Activated CD8-positive, alpha-beta memory T cell treated with anti-CD3 and anti-CD28 coated beads for 36 hours (primary cell): ENCODE measurements at regions not wholly inside any gene's neighbourhood (a gene's known extent, or its start where the extent isn't known, plus 50 kb on each side); places are given as distances from the start of the nearest gene placed in this dataset.

Source experiments
- CTCF ChIA-PET: fragments of 350-600 bp; sonication (Branson Sonifier 250); formaldehyde crosslinking; loops from one replicate; lab custom pipeline; 2021; ENCODE audit warnings: antibody characterized with exemption; lab: Charles Lee
- POLR2A ChIA-PET: fragments of 350-600 bp; sonication (Branson Sonifier 250); formaldehyde crosslinking; loops from one replicate; lab custom pipeline; 2021; ENCODE audit warnings: antibody characterized with exemption; lab: Charles Lee

DNA sequence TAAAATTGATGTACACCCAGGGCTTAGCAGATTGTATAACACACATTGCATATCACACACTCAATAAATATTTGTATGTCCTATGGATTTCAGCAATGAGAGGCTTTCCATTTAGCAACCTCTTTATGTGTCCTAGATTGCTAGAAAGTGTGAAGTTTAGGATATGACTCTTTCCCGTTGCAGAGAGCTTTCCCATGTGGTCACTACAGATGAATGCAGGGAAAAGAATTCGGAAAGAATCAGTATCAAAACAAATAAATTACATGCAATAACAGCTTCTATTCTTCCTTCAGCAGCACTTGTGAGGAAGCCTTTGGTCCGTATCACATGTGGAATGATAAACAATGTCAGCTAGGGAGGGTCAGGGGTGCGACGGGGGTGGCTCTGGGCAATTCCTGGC, 870.1 kb downstream of the C6orf118 start:
- ChIA-PET CTCF (no interaction called here), POLR2A (no interaction called here)

GRCh38 chr6:164436976-164437375, 872.4 kb downstream of the C6orf118 start:
- CTCF ChIA-PET = no interaction called here
- POLR2A ChIA-PET = no interaction called here

GRCh38 chr6:164427728-164428402, 881.5 kb downstream of the C6orf118 start:
- POLR2A ChIA-PET = no interaction called here
- CTCF ChIA-PET = no interaction called here

- ChIA-PET CTCF (no interaction called here), POLR2A (no interaction called here)
These were observed 884.9 kb downstream of the C6orf118 start for GRCh38 chr6:164424489-164424888.

- ChIA-PET POLR2A (no interaction called here), CTCF (no interaction called here)
These were observed 890.3 kb downstream of the C6orf118 start for GRCh38 chr6:164419099-164419498.

DNA sequence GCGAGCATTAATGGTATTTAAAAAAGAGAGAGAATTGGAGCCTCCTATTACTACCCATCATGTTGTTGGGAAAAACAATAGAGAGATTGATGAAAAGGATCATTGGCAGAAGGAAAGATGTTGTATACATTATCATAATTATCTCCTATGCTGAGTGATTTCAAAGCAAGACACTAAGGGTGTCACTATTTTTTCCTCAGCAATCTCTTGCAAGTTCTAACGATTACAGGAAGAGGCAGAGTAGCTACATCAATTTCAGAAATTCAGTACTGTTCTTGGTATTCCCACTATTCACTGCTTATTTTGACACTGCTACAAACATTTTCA, 891.2 kb downstream of the C6orf118 start:
- ChIA-PET POLR2A (no interaction called here), CTCF (no interaction called here)

GRCh38 chr6:164417537-164418261, 891.7 kb downstream of the C6orf118 start:
- CTCF ChIA-PET = no interaction called here
- POLR2A ChIA-PET = no interaction called here

DNA sequence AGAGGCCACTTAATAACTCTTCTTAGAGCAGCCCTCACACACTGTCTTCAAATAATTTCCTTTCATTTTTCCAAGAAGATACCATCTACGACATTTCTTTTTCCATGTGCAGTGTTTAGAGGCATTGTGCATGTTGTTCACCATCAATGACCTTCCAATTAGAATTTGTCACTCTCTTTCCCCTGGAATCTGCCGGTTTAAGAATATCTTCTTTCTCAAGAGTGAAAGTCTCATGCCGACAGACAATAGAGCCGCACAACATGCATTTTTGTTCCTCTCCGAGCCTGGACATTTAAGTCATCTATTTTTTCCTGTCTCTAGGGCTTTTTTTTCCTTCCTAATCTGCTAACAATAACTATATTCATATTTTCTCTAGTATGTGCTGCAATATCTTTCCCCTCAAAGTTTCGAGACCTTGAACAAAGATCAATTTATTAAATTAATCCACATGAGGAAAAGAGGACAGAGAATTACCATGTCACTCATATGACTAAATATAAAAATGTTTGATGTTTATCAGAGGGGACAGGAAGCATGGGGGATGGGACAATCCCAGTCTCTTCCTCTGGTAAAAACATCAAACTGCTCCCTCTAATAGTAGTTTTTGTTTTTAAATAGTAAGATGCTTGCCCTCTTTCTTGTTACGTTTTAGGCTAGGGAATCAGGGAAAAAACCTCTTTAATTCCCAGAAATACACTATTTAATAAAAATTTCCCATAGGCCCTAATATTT, 893.4 kb downstream of the C6orf118 start:
- ChIA-PET CTCF (no interaction called here), POLR2A (no interaction called here)

GRCh38 chr6:164414695-164415094, 894.7 kb downstream of the C6orf118 start:
- ChIA-PET CTCF (no interaction called here), POLR2A (no interaction called here)

- ChIA-PET CTCF (no interaction called here), POLR2A (no interaction called here)
These were observed 896.8 kb downstream of the C6orf118 start for GRCh38 chr6:164412566-164412965.

DNA sequence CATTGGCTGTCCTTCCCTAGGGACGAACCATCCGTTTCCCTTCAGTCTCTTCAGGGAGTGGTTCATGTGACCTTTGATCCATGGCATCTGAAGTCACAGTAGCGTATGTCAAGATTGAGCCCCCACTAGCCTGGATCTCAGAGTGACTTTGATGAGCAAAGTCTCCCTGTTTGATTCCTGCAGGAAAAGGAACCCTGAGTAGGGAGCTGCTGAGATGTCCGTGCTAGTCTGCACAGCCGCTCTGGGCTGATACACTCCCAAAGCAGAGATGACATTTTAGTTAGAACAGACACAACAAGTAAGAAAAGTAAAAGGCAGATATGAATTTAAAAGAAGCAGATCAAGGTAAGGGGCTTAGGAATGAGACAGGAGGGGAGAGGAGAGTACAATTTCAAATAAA, 899.4 kb downstream of the C6orf118 start:
- ChIA-PET POLR2A (no interaction called here), CTCF (no interaction called here)

DNA sequence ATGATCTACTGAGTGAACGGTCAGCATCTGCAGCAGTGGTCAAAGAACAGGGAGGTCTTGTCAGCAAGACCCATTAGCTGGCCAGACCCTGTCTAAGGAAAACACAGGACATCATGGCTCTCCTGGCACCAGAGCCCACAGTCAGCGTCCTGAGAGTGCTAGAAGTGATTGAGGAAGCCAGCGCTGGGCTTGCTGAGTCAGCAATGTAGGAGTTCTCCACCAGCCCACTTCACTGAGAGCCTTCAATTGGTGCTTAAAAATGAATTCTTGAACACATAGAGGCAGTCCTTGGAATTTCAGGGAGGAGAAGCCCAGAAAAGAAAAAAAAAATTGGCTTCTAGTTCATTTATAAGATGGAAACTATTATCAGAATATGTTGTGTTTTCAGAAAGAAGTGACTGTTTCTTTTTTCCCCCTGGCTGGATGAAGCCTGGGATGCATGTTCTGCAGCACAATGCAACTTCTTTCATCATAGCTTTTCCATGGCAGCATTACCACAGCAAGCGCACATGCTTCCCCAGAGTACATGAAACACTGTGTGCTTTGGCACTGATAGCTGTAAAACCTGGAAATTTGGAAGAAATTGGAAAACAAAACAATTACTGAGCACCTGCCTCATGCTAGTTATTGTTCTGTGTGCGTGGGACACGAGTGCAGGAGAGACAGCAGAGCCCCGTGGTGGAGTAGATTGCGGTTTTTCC, 899.9 kb downstream of the C6orf118 start:
- ChIA-PET POLR2A (no interaction called here), CTCF (no interaction called here)

DNA sequence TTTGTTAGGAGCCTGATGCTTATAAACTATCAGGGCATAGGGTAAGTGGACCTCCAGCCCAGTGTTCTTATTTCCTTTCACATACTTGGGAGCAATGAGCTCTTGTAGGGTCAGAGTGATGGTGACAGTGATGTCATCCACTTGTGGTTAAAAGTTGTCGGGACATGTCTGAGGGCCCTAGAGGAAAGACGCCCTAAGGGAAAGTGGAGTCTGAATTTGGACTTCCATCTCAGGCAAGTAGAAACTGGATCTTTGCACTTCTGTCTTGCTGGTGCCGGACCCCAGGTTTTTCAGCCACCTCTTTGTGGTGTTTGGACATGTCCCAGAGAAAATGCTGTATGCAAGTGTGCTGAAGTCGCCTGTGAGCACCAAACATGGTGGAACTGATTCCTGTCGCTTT, 900.5 kb downstream of the C6orf118 start:
- CTCF ChIA-PET = no interaction called here
- POLR2A ChIA-PET = no interaction called here

DNA sequence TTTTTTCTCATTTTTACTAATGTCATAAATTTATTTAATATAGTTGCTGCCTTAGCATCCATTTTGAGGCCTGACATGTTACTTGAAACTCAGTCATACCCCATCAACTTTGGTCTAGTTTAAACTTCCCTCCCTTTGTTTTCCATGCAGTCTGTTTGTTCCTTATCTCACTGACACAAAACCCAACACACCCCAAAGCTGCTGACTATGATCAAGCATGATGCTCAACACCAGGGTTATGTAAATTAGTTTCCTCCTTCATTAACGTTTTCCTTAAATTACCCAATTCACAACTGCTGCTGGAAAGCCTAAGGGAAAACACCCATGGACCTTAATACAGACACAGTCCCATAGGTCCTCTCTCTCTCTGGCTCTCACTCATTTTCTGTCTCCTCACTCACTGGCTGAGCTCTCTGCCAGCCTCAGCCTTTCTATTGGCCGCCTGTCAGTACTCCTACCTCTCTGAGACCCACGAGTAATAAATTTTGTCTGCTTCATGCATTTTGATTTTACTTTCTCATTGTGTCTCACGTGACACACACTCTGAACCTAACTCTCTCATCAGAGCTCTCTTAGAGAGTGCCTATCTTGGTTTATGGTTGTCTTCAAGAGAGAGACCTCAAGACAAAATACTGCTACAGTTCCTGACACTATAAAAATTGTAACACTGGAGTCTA, 904.5 kb downstream of the C6orf118 start:
- CTCF ChIA-PET = no interaction called here
- POLR2A ChIA-PET = no interaction called here

GRCh38 chr6:164401871-164402270, 907.5 kb downstream of the C6orf118 start:
- CTCF ChIA-PET = no interaction called here
- POLR2A ChIA-PET = no interaction called here

DNA sequence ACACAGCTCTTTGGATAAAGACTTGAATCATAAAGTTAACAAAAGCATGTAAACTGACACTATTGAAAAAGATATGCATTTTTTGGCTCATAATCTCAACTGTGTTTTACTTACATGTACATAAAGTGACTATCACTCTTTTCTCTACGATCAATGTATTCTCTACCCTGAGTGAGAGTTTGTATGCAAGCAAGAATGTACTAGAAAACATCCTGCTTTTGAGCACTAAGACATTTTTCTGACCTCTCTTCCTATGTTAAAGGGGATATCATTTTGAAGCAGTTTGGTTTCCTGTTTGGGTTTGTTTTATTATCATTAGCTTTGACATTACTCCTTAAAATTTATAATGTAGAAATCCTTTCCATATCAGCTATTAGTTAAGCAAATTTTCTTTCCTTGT, 910.8 kb downstream of the C6orf118 start:
- ChIA-PET POLR2A (no interaction called here), CTCF (no interaction called here)

DNA sequence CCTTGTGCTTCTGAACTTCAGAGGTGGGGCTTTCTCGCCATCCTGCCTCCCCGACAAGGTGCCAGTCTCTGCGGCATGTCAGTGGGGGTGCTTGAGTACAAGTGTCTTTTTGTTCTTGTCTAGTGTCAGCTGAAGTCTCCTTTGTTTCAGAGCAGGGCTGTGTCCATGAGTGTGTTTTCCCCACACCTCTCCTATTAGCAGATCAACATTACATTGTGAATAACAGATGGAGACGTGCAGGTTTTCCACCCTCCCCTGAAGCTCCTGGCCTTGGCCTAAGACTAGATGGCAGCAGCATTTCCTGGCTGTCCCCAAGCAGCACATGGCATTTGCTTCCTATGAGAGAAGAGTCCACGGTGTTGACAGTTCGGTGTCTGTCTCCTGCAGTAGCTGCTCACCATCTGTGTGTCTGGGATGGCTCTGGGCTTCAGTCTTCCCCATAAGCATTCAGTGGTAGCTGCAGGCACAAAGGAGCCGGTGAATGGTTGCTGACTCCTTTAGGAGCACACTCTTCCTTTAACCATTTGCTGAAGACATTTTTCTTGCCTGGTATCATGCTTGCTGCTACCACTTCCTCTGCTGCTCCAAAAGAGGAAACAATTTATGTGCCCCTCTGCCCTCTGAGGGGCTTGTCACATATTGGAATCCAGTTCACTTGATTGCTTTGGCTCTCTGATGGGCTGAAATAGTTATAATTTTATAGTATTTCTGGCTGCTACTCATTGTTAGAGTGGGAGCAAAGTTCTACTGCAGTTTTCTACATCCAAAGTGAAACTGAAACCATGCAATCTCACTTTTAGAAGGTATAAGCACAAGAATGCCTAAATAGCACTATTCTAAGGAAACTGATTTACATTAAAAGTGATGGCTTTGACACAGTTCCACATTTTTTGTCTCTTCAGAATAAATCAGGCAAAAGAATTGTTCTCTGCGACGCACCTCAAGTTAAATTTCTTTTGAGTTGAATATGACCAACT, 913.0 kb downstream of the C6orf118 start:
- ChIA-PET POLR2A (no interaction called here), CTCF (no interaction called here)

- CTCF ChIA-PET = no interaction called here
- POLR2A ChIA-PET = no interaction called here
These were observed 929.6 kb downstream of the C6orf118 start for GRCh38 chr6:164379795-164380194.

- POLR2A ChIA-PET = no interaction called here
- CTCF ChIA-PET = no interaction called here
These were observed 931.1 kb downstream of the C6orf118 start for GRCh38 chr6:164378330-164378729.
